ENCODE measurements at regions not wholly inside any gene's neighbourhood (a gene's known extent, or its start where the extent isn't known, plus 50 kb on each side); places are given as distances from the start of the nearest gene placed in this dataset.
"Not testable (repeated sequence)": the region's sequence is repeated elsewhere in the genome, so short reads cannot be mapped to it uniquely, and the experiment has no call there.

GRCh38 chr6:79431537-79431933, 105.7 kb downstream of the LCA5 start:
- DNase-seq = no peak

- no peak for DNase-seq
Measured at GRCh38 chr6:79430913-79431536, 106.2 kb downstream of the LCA5 start.

- DNase-seq = no peak
Measured at GRCh38 chr6:79427721-79428120, 109.5 kb downstream of the LCA5 start.

GRCh38 chr6:79426625-79427278, 110.5 kb downstream of the LCA5 start:
- no peak for DNase-seq

- no peak for DNase-seq
Measured at GRCh38 chr6:79425589-79426311, 111.5 kb downstream of the LCA5 start.

GRCh38 chr6:79423216-79423615, 114.0 kb downstream of the LCA5 start:
- no peak for DNase-seq

- DNase-seq = no peak
Measured at GRCh38 chr6:79422666-79423065, 114.6 kb downstream of the LCA5 start.

GRCh38 chr6:79421707-79422484, 115.3 kb downstream of the LCA5 start:
- DNase-seq = no peak

- DNase-seq = no peak
Measured at GRCh38 chr6:79421001-79421411, 116.2 kb downstream of the LCA5 start.

GRCh38 chr6:79420054-79420453, 117.2 kb downstream of the LCA5 start:
- DNase-seq = no peak

GRCh38 chr6:79416931-79417330, 120.3 kb downstream of the LCA5 start:
- no peak for DNase-seq

GRCh38 chr6:79413562-79414002, 123.6 kb downstream of the LCA5 start:
- DNase-seq = no peak

- DNase-seq = no peak
Measured at GRCh38 chr6:79410806-79411205, 126.4 kb downstream of the LCA5 start.

- DNase-seq = no peak
Measured at GRCh38 chr6:79408256-79408974, 128.8 kb downstream of the LCA5 start.

GRCh38 chr6:79404677-79405076, 132.6 kb downstream of the LCA5 start:
- no peak for DNase-seq

GRCh38 chr6:79404261-79404660, 133.0 kb downstream of the LCA5 start:
- DNase-seq = no peak

- DNase-seq = no peak
Measured at GRCh38 chr6:79403563-79403962, 133.7 kb downstream of the LCA5 start.

GRCh38 chr6:79403086-79403485, 134.1 kb downstream of the LCA5 start:
- DNase-seq = no peak

- DNase-seq = no peak
Measured at GRCh38 chr6:79399499-79399898, 137.7 kb downstream of the LCA5 start.

- DNase-seq = not testable (repeated sequence)
Measured at GRCh38 chr6:79398617-79399016, 138.6 kb downstream of the LCA5 start.

- DNase-seq = no peak
Measured at GRCh38 chr6:79396625-79397024, 140.6 kb downstream of the LCA5 start.

- DNase-seq = no peak
Measured at GRCh38 chr6:79394690-79395089, 142.5 kb downstream of the LCA5 start.

GRCh38 chr6:79392094-79392493, 145.1 kb downstream of the LCA5 start:
- DNase-seq = no peak

Data from inflammatory macrophage treated with lipopolysaccharide for 1 hour (primary cell).